ENCODE measurements at regions not wholly inside any gene's neighbourhood (a gene's known extent, or its start where the extent isn't known, plus 50 kb on each side); places are given as distances from the start of the nearest gene placed in this dataset.

GRCh38 chr2:44051593-44052347 is 56.0 kb upstream of the LRPPRC start:
- H3K9me3 ChIP-seq (ENCODE audit: severe bottlenecking), result no peaks in the 10 kb centered on the region
- H3K27ac ChIP-seq, result no peak overlapping the region
- no peak for TF ChIP-seq CTCF (IDR thresholded peaks at IDR 0.05; ENCODE audit: low read depth, low read length)
- no peaks in the 10 kb centered on the region for H3K27me3 ChIP-seq (ENCODE audit: insufficient read depth, low read depth, severe bottlenecking)
- H3K4me3 ChIP-seq (ENCODE audit: low read depth, low read length), result no peak overlapping the region
- DNase-seq, result no peak
- H3K36me3 ChIP-seq, result no peaks in the 10 kb centered on the region

- no peaks in the 10 kb centered on the region for H3K36me3 ChIP-seq
- H3K9me3 ChIP-seq (ENCODE audit: severe bottlenecking), result no peaks in the 10 kb centered on the region
- no peaks in the 10 kb centered on the region for H3K27me3 ChIP-seq (ENCODE audit: insufficient read depth, low read depth, severe bottlenecking)
- TF ChIP-seq CTCF (IDR thresholded peaks at IDR 0.05; ENCODE audit: low read depth, low read length), result no peak
- DNase-seq, result no peak
- no peak overlapping the region for H3K4me3 ChIP-seq (ENCODE audit: low read depth, low read length)
- no peak overlapping the region for H3K27ac ChIP-seq
These were observed 56.8 kb upstream of the LRPPRC start for GRCh38 chr2:44052584-44052983.

GRCh38 chr2:44053052-44053451 is 57.3 kb upstream of the LRPPRC start:
- Histone ChIP-seq H3K27me3 (ENCODE audit: insufficient read depth, low read depth, severe bottlenecking) (no peaks in the 10 kb centered on the region), H3K36me3 (no peaks in the 10 kb centered on the region)
- no peak for TF ChIP-seq CTCF (IDR thresholded peaks at IDR 0.05; ENCODE audit: low read depth, low read length)

GRCh38 chr2:44053456-44053855 is 57.7 kb upstream of the LRPPRC start:
- H3K27ac ChIP-seq, result no peak overlapping the region
- H3K9me3 ChIP-seq (ENCODE audit: severe bottlenecking), result no peaks in the 10 kb centered on the region
- no peaks in the 10 kb centered on the region for H3K36me3 ChIP-seq
- TF ChIP-seq CTCF (IDR thresholded peaks at IDR 0.05; ENCODE audit: low read depth, low read length), result no peak
- no peak for DNase-seq
- H3K4me3 ChIP-seq (ENCODE audit: low read depth, low read length), result no peak overlapping the region
- H3K27me3 ChIP-seq (ENCODE audit: insufficient read depth, low read depth, severe bottlenecking), result no peaks in the 10 kb centered on the region

More at GRCh38 chr2:44053052-44053451, 57.3 kb upstream of the LRPPRC start:
- Histone ChIP-seq H3K9me3 (ENCODE audit: severe bottlenecking) (no peaks in the 10 kb centered on the region), H3K4me3 (ENCODE audit: low read depth, low read length) (no peak overlapping the region), H3K27ac (no peak overlapping the region)
- no peak for DNase-seq

- no peak for DNase-seq
- no peak overlapping the region for H3K4me3 ChIP-seq (ENCODE audit: low read depth, low read length)
- no peaks in the 10 kb centered on the region for H3K9me3 ChIP-seq (ENCODE audit: severe bottlenecking)
- H3K27ac ChIP-seq, result no peak overlapping the region
- no peaks in the 10 kb centered on the region for H3K27me3 ChIP-seq (ENCODE audit: insufficient read depth, low read depth, severe bottlenecking)
- no peaks in the 10 kb centered on the region for H3K36me3 ChIP-seq
- 0 out of 2 replicates have a peak, but pooled peaks have one; percentile 7 for TF ChIP-seq CTCF (IDR thresholded peaks at IDR 0.05; ENCODE audit: low read depth, low read length)
These were observed 59.4 kb upstream of the LRPPRC start for GRCh38 chr2:44055229-44055628.

- Histone ChIP-seq H3K36me3 (no peaks in the 10 kb centered on the region), H3K9me3 (ENCODE audit: severe bottlenecking) (no peaks in the 10 kb centered on the region), H3K27me3 (ENCODE audit: insufficient read depth, low read depth, severe bottlenecking) (no peaks in the 10 kb centered on the region), H3K4me3 (ENCODE audit: low read depth, low read length) (no peak overlapping the region), H3K27ac (no peak overlapping the region)
- peak; percentile 52 for DNase-seq
- 0 out of 2 replicates have a peak, but pooled peaks have one; percentile 0 for TF ChIP-seq CTCF (IDR thresholded peaks at IDR 0.05; ENCODE audit: low read depth, low read length)
These were observed 59.9 kb upstream of the LRPPRC start for GRCh38 chr2:44055664-44056063.

All from WERI-Rb-1 (cell line).